Esophagus muscularis mucosa (tissue), 4 donors: ENCODE measurements at regions not wholly inside any gene's neighbourhood (a gene's known extent, or its start where the extent isn't known, plus 50 kb on each side); places are given as distances from the start of the nearest gene placed in this dataset.

ENCODE experiments used
- CTCF ChIP-seq, 3 experiments: fragments of 200-600 bp in 2 of 3; fragments of 450-650 bp in 1 of 3; sonication (generic) in 2 of 3; IDR thresholded peaks; one replicate each; pipeline ENCODE4 v1.5.1; 2017 to 2019; ENCODE audit warnings: antibody characterized with exemption in 3 of 3, mild to moderate bottlenecking in 2 of 3, moderate library complexity in 1 of 3
- EP300 ChIP-seq: sonication (generic); formaldehyde crosslinking; IDR thresholded peaks from one replicate; pipeline ENCODE4 v1.6.1; 2017; ENCODE audit warnings: antibody characterized with exemption
- POLR2A ChIP-seq: fragments of 450-650 bp; IDR thresholded peaks from one replicate; pipeline ENCODE4 v1.6.1; 2017; ENCODE audit warnings: antibody characterized with exemption, moderate library complexity, mild to moderate bottlenecking, low read depth
- POLR2AphosphoS5 ChIP-seq, 2 donors: sonication (generic); formaldehyde crosslinking; IDR thresholded peaks; one replicate each; pipeline ENCODE4 v1.6.1; 2017; ENCODE audit warnings: antibody characterized with exemption in 2 of 2

DNA sequence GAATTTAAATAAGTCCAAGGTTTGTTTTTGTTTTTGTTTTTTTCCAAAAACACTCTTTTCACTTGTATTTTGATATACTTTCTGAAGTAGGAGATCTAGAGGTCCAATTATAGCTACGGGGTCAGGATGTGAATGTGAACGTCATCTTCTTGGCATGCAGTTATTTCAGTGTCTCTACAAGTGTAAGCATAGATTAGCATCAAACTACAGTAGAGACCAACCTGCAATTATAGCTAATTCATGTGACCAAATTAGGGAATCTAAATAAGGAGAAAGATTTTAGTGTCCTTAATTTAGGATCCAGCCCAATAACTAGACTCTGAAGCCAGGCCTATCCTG lies 107.3 kb upstream of the PALMD start:
- TF ChIP-seq CTCF (IDR thresholded peaks at IDR 0.05) (no peak), POLR2A (no peak), POLR2AphosphoS5 (IDR thresholded peaks at IDR 0.05) (no peak), EP300 (no peak)
